ENCODE measurements at regions not wholly inside any gene's neighbourhood (a gene's known extent, or its start where the extent isn't known, plus 50 kb on each side); places are given as distances from the start of the nearest gene placed in this dataset.

DNA sequence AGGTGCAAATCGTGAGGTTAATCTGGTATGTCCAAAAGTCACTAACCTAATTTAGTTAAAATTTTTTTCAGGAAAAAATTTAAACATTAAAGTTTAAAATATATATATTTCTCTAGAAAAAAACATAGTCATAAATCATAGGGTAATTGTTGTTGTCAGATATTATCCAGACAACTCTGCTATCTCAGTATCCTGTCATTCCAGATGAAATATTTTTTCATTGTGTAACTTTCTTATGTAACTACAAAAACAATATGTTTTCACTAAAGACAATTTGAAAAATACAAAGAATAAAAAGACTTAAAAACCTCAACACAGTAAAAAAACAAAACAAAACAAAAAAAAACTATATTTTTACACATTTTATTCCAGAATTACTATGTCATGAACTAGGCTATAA is 57.6 kb downstream of the TENT5A start:
- TF ChIP-seq, protein P1, sequence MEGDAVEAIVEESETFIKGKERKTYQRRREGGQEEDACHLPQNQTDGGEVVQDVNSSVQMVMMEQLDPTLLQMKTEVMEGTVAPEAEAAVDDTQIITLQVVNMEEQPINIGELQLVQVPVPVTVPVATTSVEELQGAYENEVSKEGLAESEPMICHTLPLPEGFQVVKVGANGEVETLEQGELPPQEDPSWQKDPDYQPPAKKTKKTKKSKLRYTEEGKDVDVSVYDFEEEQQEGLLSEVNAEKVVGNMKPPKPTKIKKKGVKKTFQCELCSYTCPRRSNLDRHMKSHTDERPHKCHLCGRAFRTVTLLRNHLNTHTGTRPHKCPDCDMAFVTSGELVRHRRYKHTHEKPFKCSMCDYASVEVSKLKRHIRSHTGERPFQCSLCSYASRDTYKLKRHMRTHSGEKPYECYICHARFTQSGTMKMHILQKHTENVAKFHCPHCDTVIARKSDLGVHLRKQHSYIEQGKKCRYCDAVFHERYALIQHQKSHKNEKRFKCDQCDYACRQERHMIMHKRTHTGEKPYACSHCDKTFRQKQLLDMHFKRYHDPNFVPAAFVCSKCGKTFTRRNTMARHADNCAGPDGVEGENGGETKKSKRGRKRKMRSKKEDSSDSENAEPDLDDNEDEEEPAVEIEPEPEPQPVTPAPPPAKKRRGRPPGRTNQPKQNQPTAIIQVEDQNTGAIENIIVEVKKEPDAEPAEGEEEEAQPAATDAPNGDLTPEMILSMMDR (IDR thresholded peaks at IDR 0.05; ENCODE audit: control insufficient read depth, extremely low read depth, insufficient read depth) = no peak
- DNase-seq (ENCODE audit: low read depth) = no peak
- H3K4me3 ChIP-seq (ENCODE audit: low read depth, low read length) = no peak overlapping the region

DNA sequence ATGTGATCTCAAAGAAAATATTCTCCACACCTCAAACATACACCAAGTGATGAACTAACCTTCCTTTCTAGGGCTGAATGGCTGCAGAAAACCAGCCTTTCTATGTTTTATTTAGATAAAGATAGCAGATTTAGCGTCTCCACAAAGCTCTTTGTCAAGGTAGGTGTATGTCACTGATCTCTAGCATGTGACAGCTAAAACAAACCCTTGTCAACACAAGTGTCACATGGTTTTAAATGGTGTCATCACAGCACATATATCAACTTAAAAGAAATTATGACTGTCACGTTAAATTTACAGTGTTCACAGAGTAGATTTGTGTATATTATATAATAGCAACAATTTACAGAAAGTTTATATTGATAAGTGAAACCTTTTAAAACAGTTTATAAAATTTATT is 58.3 kb downstream of the TENT5A start:
- no peak for DNase-seq (ENCODE audit: low read depth)
- no peak overlapping the region for H3K4me3 ChIP-seq (ENCODE audit: low read depth, low read length)
- TF ChIP-seq, protein P1 (IDR thresholded peaks at IDR 0.05; ENCODE audit: control insufficient read depth, extremely low read depth, insufficient read depth) = no peak

DNA sequence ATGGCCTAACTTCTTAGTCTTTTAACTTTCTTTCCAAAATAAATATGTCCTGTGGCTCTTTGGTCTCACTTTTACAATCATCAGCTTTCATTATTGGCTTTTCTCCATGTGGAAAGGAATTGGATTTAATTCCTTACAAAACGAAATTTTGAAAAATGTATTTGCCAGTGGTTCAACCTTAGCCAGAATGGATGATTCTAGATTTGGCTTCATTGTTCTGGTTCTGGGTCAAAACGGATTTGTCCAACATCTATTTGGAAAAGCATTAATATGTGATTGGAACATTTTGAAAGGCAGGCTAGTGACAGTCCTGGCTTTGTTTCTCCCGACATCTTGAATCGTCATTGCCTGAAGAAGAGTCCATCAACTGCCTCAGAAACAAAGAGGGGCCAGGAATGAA is 59.2 kb downstream of the TENT5A start:
- no peak for DNase-seq (ENCODE audit: low read depth)
- TF ChIP-seq, protein P1 (IDR thresholded peaks at IDR 0.05; ENCODE audit: control insufficient read depth, extremely low read depth, insufficient read depth) = no peak
- H3K4me3 ChIP-seq (ENCODE audit: low read depth, low read length) = no peak overlapping the region

DNA sequence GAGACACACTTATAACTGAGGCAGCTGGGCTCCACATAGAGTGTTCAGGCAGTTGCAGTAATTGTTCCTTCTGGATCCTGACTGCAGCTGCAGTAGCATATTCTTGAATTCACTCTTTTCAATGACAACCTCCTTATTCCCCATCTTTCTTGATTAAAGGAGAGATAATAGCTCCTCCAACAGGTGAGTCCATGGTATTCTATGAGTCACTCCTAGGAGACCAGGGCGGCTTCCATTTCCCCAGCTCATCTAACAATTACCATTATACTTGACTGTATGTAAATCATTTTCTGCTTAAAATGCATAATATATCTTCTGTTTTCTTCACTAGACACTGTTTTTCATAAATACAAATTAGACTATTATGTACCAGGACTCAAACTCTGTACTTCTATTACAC is 62.4 kb downstream of the TENT5A start:
- no peak for DNase-seq (ENCODE audit: low read depth)
- TF ChIP-seq, protein P1 (IDR thresholded peaks at IDR 0.05; ENCODE audit: control insufficient read depth, extremely low read depth, insufficient read depth) = no peak
- no peak overlapping the region for H3K4me3 ChIP-seq (ENCODE audit: low read depth, low read length)

DNA sequence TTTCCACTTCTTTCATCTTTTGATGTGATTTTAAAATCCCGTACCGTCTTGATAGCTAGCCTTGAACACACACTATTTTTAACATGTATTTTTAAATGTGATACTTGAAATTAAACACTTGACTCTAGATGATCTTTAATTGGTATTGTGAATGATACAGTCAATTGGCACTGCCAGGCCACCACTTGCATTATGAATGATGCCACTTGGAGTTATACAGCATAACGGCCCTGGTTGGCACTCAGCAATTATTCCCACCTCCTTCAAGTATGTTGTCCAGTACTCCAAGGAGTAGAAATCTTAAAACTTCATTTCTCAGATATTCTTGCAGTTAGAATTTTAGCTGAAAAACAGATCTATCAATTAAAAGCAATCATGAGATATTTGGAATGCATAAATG is 62.9 kb downstream of the TENT5A start:
- TF ChIP-seq, protein P1 (IDR thresholded peaks at IDR 0.05; ENCODE audit: control insufficient read depth, extremely low read depth, insufficient read depth) = no peak
- DNase-seq (ENCODE audit: low read depth) = no peak
- H3K4me3 ChIP-seq (ENCODE audit: low read depth, low read length) = no peak overlapping the region

DNA sequence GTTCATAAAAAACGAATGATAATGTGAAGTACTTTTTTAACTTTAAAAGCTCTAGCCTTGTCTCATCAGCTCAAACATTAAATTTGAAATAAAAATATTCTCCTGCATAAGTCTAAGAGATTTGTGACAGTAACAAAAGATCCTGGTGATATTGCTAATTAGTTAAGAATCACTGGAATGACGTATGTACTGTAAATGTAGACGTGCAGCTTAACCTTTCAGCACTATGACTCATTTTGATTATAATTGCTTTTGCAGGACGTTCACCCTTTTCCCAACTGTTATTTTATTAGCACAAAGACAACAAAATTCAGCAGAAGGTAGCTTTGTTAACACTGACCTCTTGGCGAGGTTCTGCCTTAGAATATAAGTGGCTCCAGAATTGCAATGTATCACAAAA is 68.6 kb downstream of the TENT5A start:
- H3K4me3 ChIP-seq (ENCODE audit: low read depth, low read length) = no peak overlapping the region
- no peak for DNase-seq (ENCODE audit: low read depth)
- TF ChIP-seq, protein P1 (IDR thresholded peaks at IDR 0.05; ENCODE audit: control insufficient read depth, extremely low read depth, insufficient read depth) = no peak

DNA sequence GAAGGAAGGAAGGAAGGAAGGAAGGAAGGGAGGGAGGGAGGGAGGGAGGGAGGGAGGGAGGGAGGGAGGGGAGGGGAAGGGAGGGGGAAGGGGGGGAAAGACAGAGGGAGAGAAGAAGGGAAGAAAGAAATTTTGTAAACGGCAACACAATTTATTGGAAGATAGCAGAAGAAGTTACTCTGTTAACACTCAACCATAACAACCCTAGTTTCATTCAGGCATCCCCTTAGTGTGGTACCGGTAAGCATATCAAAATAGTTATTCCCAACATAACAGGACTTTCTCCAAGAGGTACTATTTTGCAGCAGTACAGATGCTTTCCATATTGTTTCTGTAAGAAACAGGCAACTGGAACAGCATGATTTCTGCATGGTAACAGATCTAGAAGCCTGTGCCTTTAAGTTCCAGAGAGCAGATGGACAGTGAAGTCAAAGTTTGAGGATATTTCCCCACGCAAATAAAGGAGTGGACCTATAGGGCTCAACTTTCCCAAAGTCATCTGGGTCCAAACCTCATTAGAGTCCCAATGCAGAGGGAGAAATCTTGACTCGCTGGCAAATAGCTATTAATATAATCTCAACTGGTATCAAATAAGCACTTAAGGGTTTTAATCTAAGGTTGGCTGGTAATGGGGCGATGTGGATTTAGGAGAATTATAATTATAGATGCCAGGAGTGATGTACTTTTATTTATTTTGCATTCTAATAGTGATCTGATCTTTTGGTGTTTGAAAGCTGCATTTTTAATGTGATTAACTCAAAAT is 69.4 kb downstream of the TENT5A start:
- TF ChIP-seq, protein P1 (IDR thresholded peaks at IDR 0.05; ENCODE audit: control insufficient read depth, extremely low read depth, insufficient read depth) = no peak
- H3K4me3 ChIP-seq (ENCODE audit: low read depth, low read length) = no peak overlapping the region
- DNase-seq (ENCODE audit: low read depth) = no peak

All from LNCaP clone FGC (cell line).